ENCODE measurements at regions not wholly inside any gene's neighbourhood (a gene's known extent, or its start where the extent isn't known, plus 50 kb on each side); places are given as distances from the start of the nearest gene placed in this dataset.

GRCh38 chr11:95556011-95556341 lies 233.6 kb downstream of the FAM76B start:
- Histone ChIP-seq H3K79me2 (ENCODE audit: control insufficient read depth, insufficient read depth, low read length) (no peaks in the 10 kb centered on the region), H3K4me3 (ENCODE audit: low read length) (no peak overlapping the region), H3K23ac (ENCODE audit: low read length) (no peak overlapping the region), H3K56ac (ENCODE audit: low read length) (no peak overlapping the region), H3K4ac (ENCODE audit: low read depth, low read length) (no peak overlapping the region), H3K4me2 (ENCODE audit: low read length) (no peak overlapping the region), H2BK15ac (replicated peaks; ENCODE audit: low read depth) (no peak overlapping the region), H3K18ac (ENCODE audit: low read length) (no peak overlapping the region), H3K79me1 (ENCODE audit: low read length) (no peaks in the 10 kb centered on the region), H3K27ac (ENCODE audit: low read depth, low read length) (no peak overlapping the region), H3K9ac (ENCODE audit: low read length) (no peak overlapping the region), H2BK5ac (ENCODE audit: low read length) (no peak overlapping the region), H3K4me1 (ENCODE audit: control insufficient read depth, low read depth, low read length) (no peaks in the 10 kb centered on the region), H4K5ac (ENCODE audit: low read length) (no peak overlapping the region), H3K36me3 (ENCODE audit: control insufficient read depth, insufficient read depth, low read length) (no peaks in the 10 kb centered on the region), H2AK5ac (ENCODE audit: low read length) (no peak overlapping the region), H3K27me3 (ENCODE audit: insufficient read depth, low read length, poor library complexity) (peaks cover 2% of the 10 kb centered on the region), H4K8ac (ENCODE audit: low read depth, low read length) (no peak overlapping the region), H2BK120ac (ENCODE audit: low read depth, low read length) (no peak overlapping the region)
- no peak for DNase-seq

GRCh38 chr11:95554911-95555310 lies 234.7 kb downstream of the FAM76B start:
- no peak overlapping the region for H4K5ac ChIP-seq (ENCODE audit: low read length)
- no peak overlapping the region for H3K56ac ChIP-seq (ENCODE audit: low read length)
- no peak overlapping the region for H2BK15ac ChIP-seq (replicated peaks; ENCODE audit: low read depth)
- no peak overlapping the region for H2AK5ac ChIP-seq (ENCODE audit: low read length)
- no peak overlapping the region for H3K27ac ChIP-seq (ENCODE audit: low read depth, low read length)
- H3K18ac ChIP-seq (ENCODE audit: low read length), result no peak overlapping the region
- H3K4me1 ChIP-seq (ENCODE audit: control insufficient read depth, low read depth, low read length), result no peaks in the 10 kb centered on the region
- WGBS (ENCODE audit: extremely low coverage, insufficient coverage, low lambda C conversion rate), result no CpG with 5 or more reads among the region's 4 CpGs
- H3K23ac ChIP-seq (ENCODE audit: low read length), result no peak overlapping the region
- H2BK5ac ChIP-seq (ENCODE audit: low read length), result no peak overlapping the region
- H2BK120ac ChIP-seq (ENCODE audit: low read depth, low read length), result no peak overlapping the region
- no peaks in the 10 kb centered on the region for H3K36me3 ChIP-seq (ENCODE audit: control insufficient read depth, insufficient read depth, low read length)
- no peak overlapping the region for H4K8ac ChIP-seq (ENCODE audit: low read depth, low read length)
- no peak overlapping the region for H3K4me3 ChIP-seq (ENCODE audit: low read length)
- H3K79me2 ChIP-seq (ENCODE audit: control insufficient read depth, insufficient read depth, low read length), result no peaks in the 10 kb centered on the region
- H3K27me3 ChIP-seq (ENCODE audit: insufficient read depth, low read length, poor library complexity), result peaks cover under 1% of the 10 kb centered on the region
- no peaks in the 10 kb centered on the region for H3K79me1 ChIP-seq (ENCODE audit: low read length)
- no peak for DNase-seq
- no peak overlapping the region for H3K9ac ChIP-seq (ENCODE audit: low read length)
- H3K4me2 ChIP-seq (ENCODE audit: low read length), result no peak overlapping the region
- no peak overlapping the region for H3K4ac ChIP-seq (ENCODE audit: low read depth, low read length)

DNA sequence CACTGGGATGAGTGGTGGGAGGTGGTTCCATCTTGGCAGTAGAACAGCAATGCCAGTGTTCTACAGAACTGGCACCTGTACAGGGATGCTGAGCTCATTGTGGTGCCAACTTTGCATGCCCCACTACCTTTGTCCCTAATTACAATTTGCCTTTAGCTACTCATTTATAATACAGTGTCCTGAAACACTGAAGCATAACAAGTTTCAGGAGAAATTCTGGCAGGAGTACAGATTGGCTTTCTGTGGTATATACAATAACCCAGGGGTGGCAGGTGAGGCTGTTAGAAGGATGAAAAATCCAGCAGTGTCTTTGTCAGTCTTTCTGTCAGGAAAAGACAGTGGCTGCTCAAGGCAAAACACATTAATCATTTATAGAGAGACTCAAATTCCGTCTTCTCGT lies 240.3 kb downstream of the FAM76B start:
- Histone ChIP-seq H4K5ac (ENCODE audit: low read length) (no peak overlapping the region), H2BK15ac (replicated peaks; ENCODE audit: low read depth) (no peak overlapping the region), H3K79me2 (ENCODE audit: control insufficient read depth, insufficient read depth, low read length) (no peaks in the 10 kb centered on the region), H3K4me1 (ENCODE audit: control insufficient read depth, low read depth, low read length) (no peaks in the 10 kb centered on the region), H2BK120ac (ENCODE audit: low read depth, low read length) (no peak overlapping the region), H4K8ac (ENCODE audit: low read depth, low read length) (no peak overlapping the region), H3K79me1 (ENCODE audit: low read length) (no peaks in the 10 kb centered on the region), H3K4me3 (ENCODE audit: low read length) (no peak overlapping the region), H3K36me3 (ENCODE audit: control insufficient read depth, insufficient read depth, low read length) (no peaks in the 10 kb centered on the region), H3K27me3 (ENCODE audit: insufficient read depth, low read length, poor library complexity) (no peaks in the 10 kb centered on the region), H3K4ac (ENCODE audit: low read depth, low read length) (no peak overlapping the region), H3K23ac (ENCODE audit: low read length) (no peak overlapping the region), H3K56ac (ENCODE audit: low read length) (no peak overlapping the region), H3K27ac (ENCODE audit: low read depth, low read length) (no peak overlapping the region), H2AK5ac (ENCODE audit: low read length) (no peak overlapping the region), H2BK5ac (ENCODE audit: low read length) (no peak overlapping the region), H3K9ac (ENCODE audit: low read length) (no peak overlapping the region), H3K4me2 (ENCODE audit: low read length) (no peak overlapping the region), H3K18ac (ENCODE audit: low read length) (no peak overlapping the region)
- no CpG with 5 or more reads among the region's 2 CpGs for WGBS (ENCODE audit: extremely low coverage, insufficient coverage, low lambda C conversion rate)
- DNase-seq, result no peak

DNA sequence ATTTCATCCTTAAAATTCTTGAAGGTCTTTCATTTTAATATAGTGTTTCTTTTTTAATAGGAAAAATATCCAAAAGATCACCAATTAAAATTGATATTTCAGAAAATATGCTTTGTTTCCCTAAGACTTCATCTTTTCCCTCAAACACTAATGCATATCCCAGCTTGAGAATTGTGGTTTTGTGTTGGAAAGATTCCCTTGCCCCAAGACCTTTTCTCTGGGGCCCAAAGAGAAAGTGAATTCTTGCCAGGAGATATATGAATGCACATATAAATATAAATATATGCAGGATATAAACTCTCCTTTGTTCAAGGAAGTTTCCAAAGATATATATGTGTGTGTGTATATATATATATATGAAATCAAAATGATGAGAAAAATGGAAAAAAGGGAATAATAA lies 241.2 kb downstream of the FAM76B start:
- Histone ChIP-seq H3K27ac (ENCODE audit: low read depth, low read length) (no peak overlapping the region), H3K79me1 (ENCODE audit: low read length) (no peaks in the 10 kb centered on the region), H3K18ac (ENCODE audit: low read length) (no peak overlapping the region)

GRCh38 chr11:95547976-95548375 lies 241.6 kb downstream of the FAM76B start:
- Histone ChIP-seq H4K5ac (ENCODE audit: low read length) (no peak overlapping the region), H3K4me2 (ENCODE audit: low read length) (no peak overlapping the region), H3K79me2 (ENCODE audit: control insufficient read depth, insufficient read depth, low read length) (no peaks in the 10 kb centered on the region), H3K36me3 (ENCODE audit: control insufficient read depth, insufficient read depth, low read length) (no peaks in the 10 kb centered on the region), H3K4me1 (ENCODE audit: control insufficient read depth, low read depth, low read length) (no peaks in the 10 kb centered on the region), H2BK15ac (replicated peaks; ENCODE audit: low read depth) (no peak overlapping the region), H2AK5ac (ENCODE audit: low read length) (no peak overlapping the region), H3K27me3 (ENCODE audit: insufficient read depth, low read length, poor library complexity) (no peaks in the 10 kb centered on the region), H3K23ac (ENCODE audit: low read length) (no peak overlapping the region), H3K79me1 (ENCODE audit: low read length) (no peaks in the 10 kb centered on the region), H3K4me3 (ENCODE audit: low read length) (no peak overlapping the region), H3K9ac (ENCODE audit: low read length) (no peak overlapping the region), H2BK5ac (ENCODE audit: low read length) (no peak overlapping the region), H3K56ac (ENCODE audit: low read length) (no peak overlapping the region), H2BK120ac (ENCODE audit: low read depth, low read length) (no peak overlapping the region), H4K8ac (ENCODE audit: low read depth, low read length) (no peak overlapping the region), H3K18ac (ENCODE audit: low read length) (no peak overlapping the region), H3K4ac (ENCODE audit: low read depth, low read length) (no peak overlapping the region), H3K27ac (ENCODE audit: low read depth, low read length) (no peak overlapping the region)
- no peak for DNase-seq

More for the DNA sequence above, 241.2 kb downstream of the FAM76B start:
- no peak for DNase-seq
- H3K4me2 ChIP-seq (ENCODE audit: low read length), result no peak overlapping the region
- H3K4me3 ChIP-seq (ENCODE audit: low read length), result no peak overlapping the region
- H3K36me3 ChIP-seq (ENCODE audit: control insufficient read depth, insufficient read depth, low read length), result no peaks in the 10 kb centered on the region
- no peak overlapping the region for H2BK15ac ChIP-seq (replicated peaks; ENCODE audit: low read depth)
- no peak overlapping the region for H2BK120ac ChIP-seq (ENCODE audit: low read depth, low read length)
- H3K56ac ChIP-seq (ENCODE audit: low read length), result no peak overlapping the region
- no peak overlapping the region for H4K5ac ChIP-seq (ENCODE audit: low read length)
- H3K23ac ChIP-seq (ENCODE audit: low read length), result no peak overlapping the region
- H3K4me1 ChIP-seq (ENCODE audit: control insufficient read depth, low read depth, low read length), result no peaks in the 10 kb centered on the region
- no peak overlapping the region for H2AK5ac ChIP-seq (ENCODE audit: low read length)
- no peaks in the 10 kb centered on the region for H3K79me2 ChIP-seq (ENCODE audit: control insufficient read depth, insufficient read depth, low read length)
- H3K27me3 ChIP-seq (ENCODE audit: insufficient read depth, low read length, poor library complexity), result no peaks in the 10 kb centered on the region
- H4K8ac ChIP-seq (ENCODE audit: low read depth, low read length), result no peak overlapping the region
- no peak overlapping the region for H3K4ac ChIP-seq (ENCODE audit: low read depth, low read length)
- H2BK5ac ChIP-seq (ENCODE audit: low read length), result no peak overlapping the region
- H3K9ac ChIP-seq (ENCODE audit: low read length), result no peak overlapping the region

GRCh38 chr11:95547186-95547585 lies 242.4 kb downstream of the FAM76B start:
- Histone ChIP-seq H3K4ac (ENCODE audit: low read depth, low read length) (no peak overlapping the region), H3K56ac (ENCODE audit: low read length) (no peak overlapping the region), H3K23ac (ENCODE audit: low read length) (no peak overlapping the region), H3K79me1 (ENCODE audit: low read length) (no peaks in the 10 kb centered on the region), H4K5ac (ENCODE audit: low read length) (no peak overlapping the region), H3K4me2 (ENCODE audit: low read length) (no peak overlapping the region), H3K36me3 (ENCODE audit: control insufficient read depth, insufficient read depth, low read length) (no peaks in the 10 kb centered on the region), H3K27ac (ENCODE audit: low read depth, low read length) (no peak overlapping the region), H3K27me3 (ENCODE audit: insufficient read depth, low read length, poor library complexity) (no peaks in the 10 kb centered on the region), H3K18ac (ENCODE audit: low read length) (no peak overlapping the region), H2BK5ac (ENCODE audit: low read length) (no peak overlapping the region), H3K4me1 (ENCODE audit: control insufficient read depth, low read depth, low read length) (no peaks in the 10 kb centered on the region), H3K79me2 (ENCODE audit: control insufficient read depth, insufficient read depth, low read length) (no peaks in the 10 kb centered on the region), H2BK120ac (ENCODE audit: low read depth, low read length) (no peak overlapping the region), H2BK15ac (replicated peaks; ENCODE audit: low read depth) (no peak overlapping the region), H3K4me3 (ENCODE audit: low read length) (no peak overlapping the region), H2AK5ac (ENCODE audit: low read length) (no peak overlapping the region), H3K9ac (ENCODE audit: low read length) (no peak overlapping the region), H4K8ac (ENCODE audit: low read depth, low read length) (no peak overlapping the region)
- no peak for DNase-seq
- no CpG with 5 or more reads among the region's 2 CpGs for WGBS (ENCODE audit: extremely low coverage, insufficient coverage, low lambda C conversion rate)

Data from mesendoderm (in vitro differentiated cells).